ENCODE measurements at regions not wholly inside any gene's neighbourhood (a gene's known extent, or its start where the extent isn't known, plus 50 kb on each side); places are given as distances from the start of the nearest gene placed in this dataset.

DNA sequence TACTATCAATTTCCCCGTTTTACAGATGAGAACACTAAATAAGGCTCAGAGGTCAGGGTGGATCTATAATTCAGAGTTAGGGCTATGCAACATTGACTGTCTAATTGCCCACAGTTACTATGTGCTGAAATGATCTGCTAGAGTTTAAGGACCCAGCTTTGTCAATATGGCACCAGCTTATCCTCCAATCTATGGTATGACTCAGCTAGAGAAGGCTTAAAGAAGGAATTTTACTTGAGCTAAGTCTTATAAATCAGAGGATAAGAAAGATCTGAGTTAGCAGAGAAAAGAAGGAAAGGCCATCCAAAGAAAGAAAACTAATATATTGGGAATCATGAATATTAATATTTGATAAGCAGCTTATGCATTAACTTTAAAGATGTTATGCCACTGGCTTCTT is 78.1 kb downstream of the ASB9 start:
- ChIA-PET POLR2A (no interaction called here), CTCF (no interaction called here)
- TF ChIP-seq, protein P1, sequence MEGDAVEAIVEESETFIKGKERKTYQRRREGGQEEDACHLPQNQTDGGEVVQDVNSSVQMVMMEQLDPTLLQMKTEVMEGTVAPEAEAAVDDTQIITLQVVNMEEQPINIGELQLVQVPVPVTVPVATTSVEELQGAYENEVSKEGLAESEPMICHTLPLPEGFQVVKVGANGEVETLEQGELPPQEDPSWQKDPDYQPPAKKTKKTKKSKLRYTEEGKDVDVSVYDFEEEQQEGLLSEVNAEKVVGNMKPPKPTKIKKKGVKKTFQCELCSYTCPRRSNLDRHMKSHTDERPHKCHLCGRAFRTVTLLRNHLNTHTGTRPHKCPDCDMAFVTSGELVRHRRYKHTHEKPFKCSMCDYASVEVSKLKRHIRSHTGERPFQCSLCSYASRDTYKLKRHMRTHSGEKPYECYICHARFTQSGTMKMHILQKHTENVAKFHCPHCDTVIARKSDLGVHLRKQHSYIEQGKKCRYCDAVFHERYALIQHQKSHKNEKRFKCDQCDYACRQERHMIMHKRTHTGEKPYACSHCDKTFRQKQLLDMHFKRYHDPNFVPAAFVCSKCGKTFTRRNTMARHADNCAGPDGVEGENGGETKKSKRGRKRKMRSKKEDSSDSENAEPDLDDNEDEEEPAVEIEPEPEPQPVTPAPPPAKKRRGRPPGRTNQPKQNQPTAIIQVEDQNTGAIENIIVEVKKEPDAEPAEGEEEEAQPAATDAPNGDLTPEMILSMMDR (IDR thresholded peaks at IDR 0.05; ENCODE audit: insufficient read depth, low read length, missing control alignments), result no peak
- no peak for DNase-seq (ENCODE audit: low read depth, low spot score)
- no peak overlapping the region for H3K4me3 ChIP-seq (ENCODE audit: low read depth, low read length)

GRCh38 chrX:15188039-15188438 is 81.8 kb downstream of the ASB9 start:
- DNase-seq (ENCODE audit: low read depth, low spot score), result no peak
- POLR2A ChIA-PET, result no interaction called here
- CTCF ChIA-PET, result no interaction called here
- TF ChIP-seq, protein P1 (IDR thresholded peaks at IDR 0.05; ENCODE audit: insufficient read depth, low read length, missing control alignments), result no peak
- no peak overlapping the region for H3K4me3 ChIP-seq (ENCODE audit: low read depth, low read length)

- ChIA-PET CTCF (no interaction called here), POLR2A (no interaction called here)
- no peak overlapping the region for H3K4me3 ChIP-seq (ENCODE audit: low read depth, low read length)
- DNase-seq (ENCODE audit: low read depth, low spot score), result no peak
- TF ChIP-seq, protein P1 (IDR thresholded peaks at IDR 0.05; ENCODE audit: insufficient read depth, low read length, missing control alignments), result no peak
Observed at GRCh38 chrX:15177316-15177715, 92.6 kb downstream of the ASB9 start.

DNA sequence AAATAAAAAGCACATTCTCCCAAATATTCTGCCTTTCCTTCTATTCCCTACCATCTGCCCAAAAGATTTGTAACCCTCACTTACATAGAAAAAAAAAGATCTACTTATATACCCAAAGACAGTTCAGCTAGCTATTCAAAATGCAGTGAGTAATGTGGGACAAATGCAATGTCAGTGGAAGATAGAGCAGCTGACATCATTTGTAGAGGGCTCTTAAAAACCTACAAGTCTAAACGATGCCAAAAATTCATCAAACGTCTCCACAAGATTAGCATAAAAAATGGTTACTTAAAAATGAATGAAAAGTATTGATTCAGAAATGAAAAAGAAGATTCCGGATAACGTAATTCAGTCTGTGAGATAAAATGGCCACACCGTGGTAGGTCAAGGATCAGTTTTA is 96.5 kb downstream of the ASB9 start:
- TF ChIP-seq, protein P1 (IDR thresholded peaks at IDR 0.05; ENCODE audit: insufficient read depth, low read length, missing control alignments), result no peak
- H3K4me3 ChIP-seq (ENCODE audit: low read depth, low read length), result no peak overlapping the region
- ChIA-PET POLR2A (no interaction called here), CTCF (no interaction called here)
- DNase-seq (ENCODE audit: low read depth, low spot score), result no peak

DNA sequence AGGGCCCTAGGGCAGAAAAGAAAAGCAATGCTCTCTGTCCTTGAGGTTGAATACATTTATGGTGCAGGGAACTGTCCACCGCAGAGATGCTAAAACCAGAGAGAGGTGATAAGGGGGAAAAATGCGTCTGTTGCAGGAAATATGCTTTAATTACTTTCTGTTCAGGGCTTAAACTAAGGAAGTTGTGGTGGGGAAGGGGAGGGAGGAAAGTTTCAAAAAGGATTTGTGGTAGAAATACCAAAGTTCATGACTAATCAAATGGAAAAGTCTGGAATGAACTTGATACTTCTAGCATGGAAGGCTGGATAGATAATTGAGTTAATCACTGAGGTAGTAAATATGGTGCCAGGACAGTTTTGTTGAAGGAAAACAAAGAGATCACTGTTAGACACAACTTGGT is 99.0 kb downstream of the ASB9 start:
- POLR2A ChIA-PET, result no interaction called here
- no peak for DNase-seq (ENCODE audit: low read depth, low spot score)
- CTCF ChIA-PET, result no interaction called here

GRCh38 chrX:15167826-15168225 is 102.1 kb downstream of the ASB9 start:
- ChIA-PET CTCF (no interaction called here), POLR2A (no interaction called here)
- TF ChIP-seq, protein P1 (IDR thresholded peaks at IDR 0.05; ENCODE audit: insufficient read depth, low read length, missing control alignments), result no peak

More for the DNA sequence above, 99.0 kb downstream of the ASB9 start:
- TF ChIP-seq, protein P1 (IDR thresholded peaks at IDR 0.05; ENCODE audit: insufficient read depth, low read length, missing control alignments), result no peak
- no peak overlapping the region for H3K4me3 ChIP-seq (ENCODE audit: low read depth, low read length)

More at GRCh38 chrX:15167826-15168225, 102.1 kb downstream of the ASB9 start:
- no peak for DNase-seq (ENCODE audit: low read depth, low spot score)
- no peak overlapping the region for H3K4me3 ChIP-seq (ENCODE audit: low read depth, low read length)
